GM18951 (cell line): ENCODE measurements at regions not wholly inside any gene's neighbourhood (a gene's known extent, or its start where the extent isn't known, plus 50 kb on each side); places are given as distances from the start of the nearest gene placed in this dataset.

Experiments
- POLR2A ChIP-seq: IDR thresholded peaks from 4 replicates; pipeline ENCODE4 v1.6.1; 2011; ENCODE audit warnings: mild to moderate bottlenecking; ENCODE audit not compliant: insufficient read length, insufficient read depth; ENCODE audit errors: extremely low read depth
- in situ Hi-C: fragments of 300-500 bp; cut with MboI; formaldehyde crosslinking; loops from one replicate; pipeline ENCODE4 v1.12.0; 2022; ENCODE audit warnings: low sequenced_read_pairs, mixed read lengths, inconsistent platforms; ENCODE audit not compliant: unreplicated experiment

DNA sequence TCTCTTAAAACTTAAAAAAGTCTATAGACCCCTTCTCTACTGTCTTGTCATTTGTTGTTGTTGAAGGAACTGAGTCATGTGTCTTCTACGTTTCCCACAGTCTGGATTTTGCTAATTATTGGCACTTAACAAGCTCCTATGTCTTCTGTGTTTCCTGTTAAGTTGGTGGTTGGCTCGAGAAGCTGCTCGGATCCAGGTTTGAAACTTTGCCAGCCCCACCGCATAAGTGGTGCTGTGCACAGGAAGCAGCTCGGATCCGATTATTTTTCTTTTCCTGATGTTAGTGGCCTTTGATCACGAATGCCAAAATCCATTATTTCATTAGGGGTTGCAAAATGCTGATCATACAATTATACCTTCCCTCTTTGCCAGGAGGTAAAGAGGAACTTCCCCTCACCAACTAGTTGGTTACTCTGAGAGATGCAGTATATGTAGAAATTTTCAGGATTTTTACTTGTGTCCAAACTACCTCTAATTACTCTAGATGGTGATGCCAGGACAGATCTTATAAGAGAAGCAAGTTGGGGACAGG lies 186.5 kb downstream of the NSG2 start:
- TF ChIP-seq POLR2A: no peak
- in situ Hi-C loops: no loop called here

DNA sequence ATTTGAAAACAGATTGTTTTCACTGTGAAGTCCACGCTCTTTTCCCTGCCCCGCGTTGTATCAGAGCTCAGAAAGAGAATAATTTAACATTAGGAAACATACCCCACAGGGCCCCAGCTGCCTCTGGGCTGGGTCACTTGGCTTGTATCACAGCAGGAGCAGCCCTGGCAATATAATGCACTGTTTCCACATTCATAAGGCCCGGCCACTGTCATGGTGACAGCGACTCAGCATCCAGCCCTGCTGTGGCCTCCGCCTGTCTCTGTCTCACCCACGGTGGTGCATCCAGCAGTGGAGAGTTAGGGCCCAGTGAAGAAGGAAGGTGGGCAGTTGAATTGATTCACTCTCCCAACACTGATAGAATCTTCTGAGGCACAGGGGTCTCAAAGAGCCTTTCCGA lies 188.9 kb downstream of the NSG2 start:
- in situ Hi-C loops: no loop called here
- TF ChIP-seq POLR2A: no peak

DNA sequence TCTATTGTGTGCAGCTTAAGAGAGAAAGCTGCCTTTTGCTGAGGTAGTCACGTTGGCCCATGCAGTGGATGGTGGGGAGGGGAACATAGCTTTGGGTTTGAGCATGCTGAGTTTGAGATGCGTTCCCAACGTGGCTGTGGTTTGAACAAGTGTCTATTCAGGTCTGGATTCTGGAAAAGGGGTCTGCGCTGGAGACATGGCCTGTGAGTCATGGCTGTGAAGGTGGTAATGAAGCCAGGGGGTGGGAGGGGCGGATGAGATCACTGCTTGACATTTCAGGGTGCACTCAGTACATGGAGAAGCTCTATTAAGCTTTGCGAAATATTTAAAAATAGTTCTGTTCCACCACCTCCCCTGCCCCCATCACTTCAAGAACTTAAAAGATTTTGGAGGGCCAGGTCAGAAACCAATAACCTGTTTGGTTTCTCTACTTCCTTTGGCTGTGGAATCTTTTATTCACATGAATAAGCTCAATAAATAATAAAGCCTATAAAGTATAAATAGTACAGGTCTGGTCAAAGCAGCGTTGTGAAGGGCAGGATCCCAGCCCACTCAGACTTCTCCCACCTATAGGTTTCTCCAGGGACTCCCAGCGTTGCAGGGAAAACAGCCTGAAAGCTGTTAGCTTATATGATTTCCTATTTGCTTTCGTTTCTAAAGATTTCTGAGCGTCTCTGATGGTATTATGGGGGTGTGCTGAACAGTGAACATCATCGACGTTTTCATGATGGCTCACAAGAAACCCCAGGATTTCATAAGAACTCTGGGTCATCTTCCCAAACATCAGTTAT lies 189.9 kb downstream of the NSG2 start:
- TF ChIP-seq POLR2A: no peak
- in situ Hi-C loops: no loop called here

DNA sequence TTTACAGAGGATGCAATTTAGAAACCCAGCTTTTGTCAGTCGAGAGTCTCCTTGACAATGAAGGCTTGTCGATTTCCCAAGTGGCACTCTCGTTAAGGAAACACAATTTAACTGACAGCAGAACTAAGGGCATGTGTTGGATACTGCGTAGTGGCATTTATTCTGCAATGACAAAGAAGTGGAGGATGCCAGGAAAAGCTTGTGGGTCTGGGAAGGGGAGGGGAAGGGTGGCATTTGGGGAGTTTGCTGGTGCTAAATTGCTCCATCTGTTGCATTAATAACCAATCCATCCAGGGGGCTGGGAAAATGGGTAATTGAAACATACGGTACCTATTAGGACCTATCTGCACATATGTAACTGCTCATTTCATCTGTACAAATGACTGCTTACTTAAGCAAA lies 190.6 kb downstream of the NSG2 start:
- no peak for TF ChIP-seq POLR2A
- in situ Hi-C loops: no loop called here

DNA sequence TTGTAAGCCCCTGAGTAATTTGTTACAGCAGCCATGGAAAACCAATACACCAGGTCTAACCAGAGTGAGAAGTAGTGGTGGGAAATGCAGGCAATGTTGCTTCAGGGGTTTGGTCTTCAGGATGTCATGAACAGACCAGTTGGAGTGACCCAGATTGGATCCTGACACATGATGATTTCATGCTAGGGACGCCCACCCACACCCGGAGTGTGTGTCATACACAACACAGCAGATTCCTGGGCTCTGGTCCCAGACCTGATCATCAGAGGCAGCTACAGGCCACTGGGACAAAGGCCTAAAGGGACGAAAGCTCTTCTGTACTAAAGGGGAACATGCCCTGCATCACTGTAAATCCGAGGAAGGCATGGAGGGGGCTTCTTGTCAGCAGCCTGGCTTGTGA lies 194.2 kb downstream of the NSG2 start:
- in situ Hi-C loops: no loop called here
- no peak for TF ChIP-seq POLR2A

DNA sequence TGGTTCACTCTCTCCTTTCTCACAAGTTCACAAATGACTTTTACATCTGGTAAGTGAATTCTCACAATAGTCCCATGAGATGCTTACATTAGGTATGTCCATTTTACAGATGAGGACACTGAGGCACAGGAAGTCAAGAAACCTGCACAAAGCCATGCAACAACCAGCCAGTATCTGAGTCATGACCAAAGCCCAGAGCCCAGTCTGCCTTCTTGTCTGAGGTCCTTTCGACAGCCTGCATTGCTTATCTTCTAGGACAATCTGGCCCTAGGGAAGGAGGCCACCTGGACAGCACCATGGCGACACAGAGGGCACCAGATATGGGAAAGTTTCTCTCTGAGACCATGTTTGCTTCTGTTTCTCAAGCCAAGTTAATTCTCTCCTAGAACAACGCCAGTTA lies 197.1 kb downstream of the NSG2 start:
- in situ Hi-C loops: no loop called here
- TF ChIP-seq POLR2A: no peak

DNA sequence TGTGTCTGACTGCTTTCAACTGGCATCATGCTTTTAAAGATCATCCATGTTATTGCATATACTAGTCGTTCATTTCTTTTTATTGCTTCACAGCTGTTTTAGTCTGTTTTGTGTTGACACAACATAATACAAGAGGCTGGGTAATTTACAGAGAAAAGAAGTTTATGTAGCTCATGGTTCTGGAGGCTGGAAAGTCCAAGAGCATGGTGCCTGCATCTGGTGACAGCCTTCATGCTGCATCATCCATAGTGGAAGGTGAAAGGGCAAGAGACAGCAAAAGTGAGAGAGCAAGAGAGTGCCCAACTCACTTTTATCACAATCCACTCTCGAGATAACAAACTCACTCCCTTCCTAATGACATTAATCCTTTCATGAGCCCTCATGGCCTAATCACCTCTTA lies 198.4 kb downstream of the NSG2 start:
- TF ChIP-seq POLR2A: no peak
- in situ Hi-C loops: no loop called here

DNA sequence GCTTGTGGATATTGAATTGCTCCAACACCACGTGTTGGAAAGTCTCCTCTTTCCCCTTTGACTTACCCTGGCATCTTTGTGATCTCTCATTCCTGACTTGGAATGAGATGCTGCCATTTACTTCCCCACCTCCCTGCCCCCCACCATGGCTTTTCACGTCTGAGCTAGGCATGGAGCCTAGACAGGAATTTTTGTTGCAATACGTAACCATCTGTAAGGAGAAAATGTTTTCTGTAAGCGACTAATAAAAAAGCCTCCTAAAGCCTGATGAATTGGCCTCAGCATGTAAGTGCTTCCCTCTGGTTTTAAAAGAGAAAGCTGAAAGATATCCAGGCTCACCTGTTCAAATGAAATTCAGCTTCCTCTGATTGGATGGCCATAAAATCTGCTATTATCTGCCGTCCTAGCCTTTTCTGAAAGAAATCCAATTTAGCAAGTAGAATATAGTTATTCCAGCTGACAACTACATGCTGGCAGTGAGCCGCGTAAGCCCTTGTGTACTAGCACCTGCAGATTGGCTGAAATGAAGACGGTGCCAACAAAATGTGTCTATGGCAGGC lies 200.1 kb downstream of the NSG2 start:
- in situ Hi-C loops: no loop called here
- TF ChIP-seq POLR2A: no peak

DNA sequence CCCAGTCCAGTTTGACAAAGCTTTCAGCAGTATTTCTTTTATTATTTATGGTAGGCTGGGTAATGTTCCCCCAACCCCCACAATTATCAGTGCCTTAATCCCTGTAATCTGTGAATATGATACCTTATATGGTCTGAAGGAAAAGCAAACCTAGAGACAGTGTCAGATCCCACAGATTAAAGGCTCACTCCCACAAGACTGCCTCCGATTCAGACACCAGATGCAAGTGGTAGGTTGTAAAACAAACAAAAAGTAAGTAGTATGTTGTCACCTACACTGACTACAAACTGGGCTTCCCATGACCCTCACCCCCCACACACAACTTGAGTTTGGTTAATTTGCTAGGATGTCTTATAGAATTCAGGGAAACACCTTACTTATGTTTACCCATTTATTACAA lies 201.2 kb downstream of the NSG2 start:
- TF ChIP-seq POLR2A: no peak

DNA sequence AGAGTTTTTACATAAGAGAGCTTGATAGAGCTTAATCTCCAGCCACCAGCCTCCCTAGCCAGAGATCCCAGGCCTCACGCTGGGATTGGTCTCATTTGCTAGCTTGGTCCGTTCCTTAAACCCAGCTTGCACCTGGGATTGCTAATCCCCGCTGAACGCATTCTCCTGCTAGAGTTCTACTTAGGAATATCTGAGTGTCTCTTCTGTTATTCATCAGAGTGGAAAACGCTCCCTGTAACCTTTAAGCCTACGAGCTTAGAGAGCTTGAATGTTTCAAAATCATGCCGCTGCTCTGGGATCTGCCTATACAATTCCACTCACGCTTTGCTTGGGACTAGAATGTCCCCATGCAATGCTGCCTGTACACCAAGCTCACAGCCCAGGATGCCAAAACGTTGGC lies 201.8 kb downstream of the NSG2 start:
- in situ Hi-C loops: no loop called here

More for the DNA sequence above, 201.2 kb downstream of the NSG2 start:
- in situ Hi-C loops: no loop called here

DNA sequence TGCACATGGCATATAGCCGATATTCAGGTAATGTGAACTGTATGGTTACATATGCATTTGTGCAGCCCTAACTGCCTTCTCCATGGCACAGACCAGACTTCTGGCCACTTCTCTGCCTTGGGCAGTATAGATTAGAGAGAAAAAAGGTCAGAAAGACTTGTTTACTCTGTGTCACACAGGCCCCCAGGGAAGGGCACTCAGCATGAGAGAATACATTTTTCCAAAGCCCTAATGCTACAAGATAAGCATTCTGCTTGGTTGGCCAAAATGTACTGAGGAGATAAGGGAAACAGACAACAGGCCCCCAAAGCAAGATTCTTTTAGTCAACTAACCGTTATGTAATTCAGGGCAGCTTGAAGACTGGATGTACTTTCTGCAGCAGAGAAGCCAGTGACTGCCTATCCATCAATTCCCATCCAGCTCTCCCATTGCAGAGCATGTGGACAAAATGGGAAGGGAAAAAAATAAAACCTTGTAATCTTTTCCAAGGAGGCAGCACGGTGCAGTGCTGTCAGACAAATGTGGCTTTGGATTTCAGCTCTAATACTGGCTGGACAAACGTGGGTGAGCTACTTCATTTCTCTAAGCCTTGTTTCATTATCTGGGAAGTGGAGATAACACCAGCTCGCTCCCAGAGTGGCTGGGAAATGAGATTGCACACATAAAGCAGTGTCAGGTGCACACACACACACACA lies 205.9 kb downstream of the NSG2 start:
- no peak for TF ChIP-seq POLR2A
- in situ Hi-C loops: no loop called here

More for the DNA sequence above, 201.8 kb downstream of the NSG2 start:
- no peak for TF ChIP-seq POLR2A

DNA sequence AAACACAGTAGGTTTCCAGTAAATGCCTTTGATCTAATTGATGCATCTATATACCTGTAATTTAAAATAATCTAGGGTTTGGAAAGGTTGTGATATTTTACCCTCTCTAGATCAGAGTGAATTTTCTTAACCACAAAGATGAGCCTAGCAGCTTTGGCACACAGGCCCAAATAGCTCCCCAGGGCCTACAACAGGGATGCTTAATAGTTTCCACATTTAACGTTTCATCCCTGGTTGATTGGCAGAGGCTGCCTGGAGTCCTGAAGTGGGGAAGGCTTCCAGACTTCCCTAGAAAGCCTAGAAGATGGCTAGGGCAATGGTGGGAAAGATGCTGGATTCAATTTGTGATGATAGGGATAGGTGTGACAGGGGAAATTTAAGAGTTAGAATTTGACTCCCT lies 206.6 kb downstream of the NSG2 start:
- TF ChIP-seq POLR2A: no peak
- in situ Hi-C loops: no loop called here

DNA sequence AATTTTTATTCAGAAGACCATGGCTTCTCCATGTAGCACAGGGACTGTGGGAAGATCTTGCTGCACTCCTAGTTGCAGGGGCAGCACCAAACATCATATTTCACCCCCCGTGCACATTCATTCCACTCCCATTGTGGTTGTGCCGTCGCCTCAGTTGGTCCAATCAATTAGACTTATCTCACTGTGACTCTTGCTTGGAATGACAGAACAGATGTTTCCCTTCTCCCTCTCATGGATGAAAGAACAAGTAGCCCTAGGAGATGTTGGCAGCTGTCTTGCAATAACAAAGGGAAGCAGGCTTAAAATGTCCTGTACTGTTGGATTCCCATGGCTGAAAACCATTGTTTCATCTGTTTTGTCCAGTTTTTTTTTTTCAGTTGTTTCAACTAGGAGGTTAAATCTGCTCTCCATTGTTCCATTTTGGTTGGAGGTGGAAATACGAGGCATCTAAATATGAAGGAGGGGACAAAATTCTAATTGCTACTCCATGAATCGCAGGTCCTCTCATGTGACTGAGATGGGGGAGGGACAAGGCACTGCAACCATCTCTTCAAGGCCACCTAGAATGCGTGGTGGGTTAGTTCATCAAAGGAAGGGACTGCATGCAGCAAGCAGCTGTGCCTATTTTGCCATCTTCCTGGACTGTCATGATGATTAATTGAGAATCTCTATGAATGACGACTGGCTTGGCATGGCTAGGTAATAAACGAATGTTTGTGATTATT lies 214.4 kb downstream of the NSG2 start:
- in situ Hi-C loops: no loop called here
- no peak for TF ChIP-seq POLR2A

DNA sequence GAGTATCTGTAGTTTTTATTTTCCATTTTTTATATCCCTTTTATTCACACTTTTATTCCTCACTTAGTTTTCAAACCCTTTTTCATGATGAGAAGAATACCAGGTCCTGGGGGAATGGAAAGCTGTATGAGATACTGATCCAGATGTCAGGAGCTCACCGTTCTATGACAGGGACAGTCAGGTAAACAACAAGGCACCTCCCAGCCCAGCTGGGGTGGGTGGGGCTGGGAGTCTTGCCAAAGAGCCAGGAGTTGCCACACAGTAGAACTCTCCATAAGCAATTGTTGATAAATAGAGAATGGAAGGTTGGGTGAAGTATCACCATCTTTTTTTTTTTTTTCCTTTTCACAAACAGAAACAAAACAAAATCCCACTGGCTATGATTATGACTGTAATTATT lies 225.8 kb downstream of the NSG2 start:
- in situ Hi-C loops: no loop called here

More for the DNA sequence above, 225.8 kb downstream of the NSG2 start:
- TF ChIP-seq POLR2A: no peak
